ENCODE measurements at regions not wholly inside any gene's neighbourhood (a gene's known extent, or its start where the extent isn't known, plus 50 kb on each side); places are given as distances from the start of the nearest gene placed in this dataset.

DNA sequence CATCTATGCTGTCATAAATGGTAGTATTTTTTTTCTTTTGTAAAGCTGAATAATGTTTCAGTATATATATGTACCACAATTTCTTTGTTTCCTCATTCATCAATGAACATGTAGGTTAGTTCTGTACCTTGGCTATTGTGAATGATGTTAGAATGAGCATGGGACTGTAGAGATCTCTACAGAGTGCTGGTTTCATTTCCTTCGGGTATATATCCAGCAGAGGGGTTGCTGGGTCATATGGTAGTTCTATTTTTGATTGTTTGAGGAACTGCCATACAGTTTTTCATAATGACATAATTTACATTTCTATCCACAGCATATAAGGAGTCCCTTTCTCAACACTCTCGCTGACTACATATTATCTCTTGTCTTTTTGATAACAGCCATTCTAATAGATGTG, 243.5 kb downstream of the CDH7 start:
- H3K4me1 ChIP-seq (ENCODE audit: insufficient read depth, low read length, severe bottlenecking), result no peaks in the 10 kb centered on the region
- no peak for TF ChIP-seq EZH2 (IDR thresholded peaks at IDR 0.05; ENCODE audit: borderline replicate concordance, low read length)
- TF ChIP-seq CTCF (IDR thresholded peaks at IDR 0.05; ENCODE audit: low read length), result no peak
- H4K20me1 ChIP-seq (ENCODE audit: insufficient read depth, low read length), result no peaks in the 10 kb centered on the region
- no peaks in the 10 kb centered on the region for H3K9me3 ChIP-seq (ENCODE audit: low read length)
- no peak overlapping the region for H3K4me3 ChIP-seq (ENCODE audit: low read depth, low read length, poor library complexity, severe bottlenecking)
- no peaks in the 10 kb centered on the region for H3K9me2 ChIP-seq (ENCODE audit: low read depth, low read length)
- no peak overlapping the region for H2AFZ ChIP-seq (ENCODE audit: low read length)
- H3K79me2 ChIP-seq (ENCODE audit: insufficient read depth, low read length), result no peaks in the 10 kb centered on the region
- no peak overlapping the region for H3K9ac ChIP-seq (ENCODE audit: low read length)
- H3K4me2 ChIP-seq (ENCODE audit: low read length), result no peak overlapping the region
- H3K27me3 ChIP-seq (ENCODE audit: insufficient read depth, low read length), result no peaks in the 10 kb centered on the region
- no peaks in the 10 kb centered on the region for H3F3A ChIP-seq (ENCODE audit: insufficient read depth, low read length)
- H3K27ac ChIP-seq (ENCODE audit: low read depth, low read length, poor library complexity, severe bottlenecking), result no peak overlapping the region
- H3K36me3 ChIP-seq (ENCODE audit: insufficient read depth, low read length), result no peaks in the 10 kb centered on the region

DNA sequence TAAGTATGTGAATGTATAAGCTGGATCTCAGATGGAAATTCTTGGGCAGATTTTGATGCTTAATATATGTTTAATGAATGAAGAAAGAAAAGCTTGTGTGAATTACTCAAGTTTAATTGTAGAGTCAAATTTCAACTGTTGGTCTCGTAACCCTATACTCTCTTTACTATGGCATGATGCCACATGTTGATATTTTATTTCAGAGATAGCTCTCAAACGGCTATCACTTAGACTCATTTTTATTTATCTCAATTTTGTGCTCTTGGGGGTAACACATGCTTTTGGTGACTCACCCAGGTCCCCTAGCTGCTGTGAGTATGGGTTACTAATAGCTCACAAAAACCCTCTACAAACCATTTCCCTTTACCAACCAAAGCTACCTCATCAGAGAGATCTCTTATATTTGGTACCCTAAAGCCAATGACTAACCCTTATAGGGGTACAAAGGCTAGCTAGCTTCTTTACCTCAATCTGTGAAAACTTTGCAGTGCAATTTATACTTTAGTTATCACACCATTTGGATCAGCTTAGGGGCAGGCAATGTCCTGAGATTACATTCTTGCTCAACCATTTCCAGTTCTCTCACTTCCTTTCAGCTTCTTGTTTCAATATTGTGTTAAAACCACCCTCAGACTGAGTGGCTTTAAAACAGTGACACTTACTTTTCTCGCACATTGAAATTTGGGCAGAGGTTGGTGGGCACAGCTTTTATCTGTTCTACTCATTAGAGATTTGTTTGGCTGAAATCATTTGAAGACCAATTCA, 240.3 kb downstream of the CDH7 start:
- H3K9ac ChIP-seq (ENCODE audit: low read length), result no peak overlapping the region
- no peaks in the 10 kb centered on the region for H3K9me2 ChIP-seq (ENCODE audit: low read depth, low read length)
- H3K9me3 ChIP-seq (ENCODE audit: low read length), result no peaks in the 10 kb centered on the region
- H3K4me3 ChIP-seq (ENCODE audit: low read depth, low read length, poor library complexity, severe bottlenecking), result no peak overlapping the region
- no peak overlapping the region for H3K4me2 ChIP-seq (ENCODE audit: low read length)
- H3K27ac ChIP-seq (ENCODE audit: low read depth, low read length, poor library complexity, severe bottlenecking), result no peak overlapping the region
- H3K27me3 ChIP-seq (ENCODE audit: insufficient read depth, low read length), result no peaks in the 10 kb centered on the region
- TF ChIP-seq CTCF (IDR thresholded peaks at IDR 0.05; ENCODE audit: low read length) (no peak), EZH2 (IDR thresholded peaks at IDR 0.05; ENCODE audit: borderline replicate concordance, low read length) (no peak)
- H4K20me1 ChIP-seq (ENCODE audit: insufficient read depth, low read length), result no peaks in the 10 kb centered on the region
- H3K36me3 ChIP-seq (ENCODE audit: insufficient read depth, low read length), result no peaks in the 10 kb centered on the region
- no peaks in the 10 kb centered on the region for H3F3A ChIP-seq (ENCODE audit: insufficient read depth, low read length)
- H3K79me2 ChIP-seq (ENCODE audit: insufficient read depth, low read length), result no peaks in the 10 kb centered on the region
- no peaks in the 10 kb centered on the region for H3K4me1 ChIP-seq (ENCODE audit: insufficient read depth, low read length, severe bottlenecking)
- H2AFZ ChIP-seq (ENCODE audit: low read length), result no peak overlapping the region

- TF ChIP-seq CTCF (IDR thresholded peaks at IDR 0.05; ENCODE audit: low read length), result no peak
- TF ChIP-seq EZH2 (IDR thresholded peaks at IDR 0.05; ENCODE audit: borderline replicate concordance, low read length), result no peak
- H3K4me2 ChIP-seq (ENCODE audit: low read length), result no peak overlapping the region
- no peaks in the 10 kb centered on the region for H3K79me2 ChIP-seq (ENCODE audit: insufficient read depth, low read length)
- no peaks in the 10 kb centered on the region for H3K4me1 ChIP-seq (ENCODE audit: insufficient read depth, low read length, severe bottlenecking)
- no peak overlapping the region for H2AFZ ChIP-seq (ENCODE audit: low read length)
- H3K9ac ChIP-seq (ENCODE audit: low read length), result no peak overlapping the region
- no peaks in the 10 kb centered on the region for H3K9me3 ChIP-seq (ENCODE audit: low read length)
- no peaks in the 10 kb centered on the region for H3F3A ChIP-seq (ENCODE audit: insufficient read depth, low read length)
- no peaks in the 10 kb centered on the region for H3K27me3 ChIP-seq (ENCODE audit: insufficient read depth, low read length)
- H4K20me1 ChIP-seq (ENCODE audit: insufficient read depth, low read length), result no peaks in the 10 kb centered on the region
- no peak overlapping the region for H3K4me3 ChIP-seq (ENCODE audit: low read depth, low read length, poor library complexity, severe bottlenecking)
- no peaks in the 10 kb centered on the region for H3K9me2 ChIP-seq (ENCODE audit: low read depth, low read length)
- H3K36me3 ChIP-seq (ENCODE audit: insufficient read depth, low read length), result no peaks in the 10 kb centered on the region
- no peak overlapping the region for H3K27ac ChIP-seq (ENCODE audit: low read depth, low read length, poor library complexity, severe bottlenecking)
These were observed 239.4 kb downstream of the CDH7 start for GRCh38 chr18:65990174-65990690.

Data from OCI-LY1 (cell line).